ENCODE measurements at regions not wholly inside any gene's neighbourhood (a gene's known extent, or its start where the extent isn't known, plus 50 kb on each side); places are given as distances from the start of the nearest gene placed in this dataset.

DNA sequence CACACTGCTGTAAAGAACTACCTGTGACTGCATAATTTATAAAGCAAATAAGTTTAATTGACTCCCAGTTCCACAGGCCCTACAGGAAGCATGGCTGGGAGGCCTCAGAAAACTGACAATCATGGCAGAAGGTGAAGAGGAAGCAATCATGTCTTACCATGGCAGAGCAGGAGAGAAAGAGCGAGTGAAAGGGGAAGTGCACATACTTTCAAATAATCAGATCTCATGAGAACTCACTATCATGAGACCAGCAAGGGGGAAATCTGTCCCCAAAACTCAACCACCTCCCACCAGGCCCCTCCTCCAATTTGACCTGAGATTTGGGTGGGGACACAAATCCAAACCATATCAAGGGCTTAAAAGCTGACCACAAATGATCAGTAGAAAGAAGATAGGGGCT is 493.2 kb downstream of the PTPRC start:
- H3K9me3 ChIP-seq (ENCODE audit: control insufficient read depth, low read length) = no peaks in the 10 kb centered on the region
- Mint-ChIP-seq H3K4me3 (no peak overlapping the region), H3K27me3 (ENCODE audit: insufficient read depth) (no peaks in the 10 kb centered on the region)

DNA sequence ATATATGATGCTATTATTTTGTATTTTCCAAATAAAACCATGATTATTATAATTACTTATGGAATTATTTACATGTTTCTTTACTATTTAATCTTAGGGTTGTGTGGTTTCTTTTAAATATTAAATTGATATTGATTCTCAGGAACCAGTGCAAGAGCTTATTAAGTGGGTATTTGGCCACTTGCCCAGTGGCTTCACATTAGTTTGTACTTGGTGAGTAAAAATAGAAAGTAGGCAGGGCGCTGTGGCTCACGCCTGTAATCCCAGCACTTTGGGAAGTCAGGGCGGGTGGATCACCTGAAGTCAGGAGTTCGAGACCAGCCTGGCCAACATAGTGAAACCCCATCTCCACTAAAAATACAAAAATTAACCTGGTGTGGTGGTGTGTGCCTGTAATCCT is 497.1 kb downstream of the PTPRC start:
- H3K4me3 Mint-ChIP-seq = no peak overlapping the region
- 91% methylated on average over 2 of the region's 4 CpGs; no CpG with 5 or more reads in 1 of the 2 experiments for WGBS, 2 experiments (ENCODE audit: insufficient coverage in 1 of 2, insufficient read length in 1 of 2)
- no peaks in the 10 kb centered on the region for H3K9me3 Mint-ChIP-seq
- H3K4me1 Mint-ChIP-seq = no peaks in the 10 kb centered on the region
- Histone ChIP-seq H3K27me3 (ENCODE audit: control insufficient read depth, insufficient read depth, low read length, poor library complexity, severe bottlenecking) (no peaks in the 10 kb centered on the region), H3K9ac (ENCODE audit: extremely low read depth, low read length, poor library complexity, severe bottlenecking) (no peak overlapping the region), H3K27ac (ENCODE audit: low read depth, low read length) (no peak overlapping the region), H3K9me3 (ENCODE audit: control insufficient read depth, low read length) (no peaks in the 10 kb centered on the region), H3K4me3 (ENCODE audit: low read length) (no peak overlapping the region), H3K36me3 (ENCODE audit: control insufficient read depth, insufficient read depth, low read length) (no peaks in the 10 kb centered on the region), H3K4me1 (ENCODE audit: control insufficient read depth, insufficient read depth, low read length) (no peaks in the 10 kb centered on the region)
- H3K27me3 Mint-ChIP-seq (ENCODE audit: insufficient read depth) = no peaks in the 10 kb centered on the region
- DNase-seq = no peak
- no peak overlapping the region for H3K27ac Mint-ChIP-seq
- TF ChIP-seq CTCF (conservative IDR thresholded peaks at IDR 0.05) = no peak
- no peaks in the 10 kb centered on the region for H3K36me3 Mint-ChIP-seq (ENCODE audit: low read depth)

More for the DNA sequence above, 493.2 kb downstream of the PTPRC start:
- H3K9ac ChIP-seq (ENCODE audit: extremely low read depth, low read length, poor library complexity, severe bottlenecking) = no peak overlapping the region
- H3K27me3 ChIP-seq (ENCODE audit: control insufficient read depth, insufficient read depth, low read length, poor library complexity, severe bottlenecking) = no peaks in the 10 kb centered on the region
- no peak overlapping the region for H3K27ac Mint-ChIP-seq
- 100% methylated on average over 1 of the region's 1 CpG; no CpG with 5 or more reads in 1 of the 2 experiments for WGBS, 2 experiments (ENCODE audit: insufficient coverage in 1 of 2, insufficient read length in 1 of 2)
- no peak for DNase-seq
- no peaks in the 10 kb centered on the region for H3K36me3 ChIP-seq (ENCODE audit: control insufficient read depth, insufficient read depth, low read length)
- no peak overlapping the region for H3K27ac ChIP-seq (ENCODE audit: low read depth, low read length)
- no peak overlapping the region for H3K4me3 ChIP-seq (ENCODE audit: low read length)
- no peaks in the 10 kb centered on the region for H3K9me3 Mint-ChIP-seq
- TF ChIP-seq CTCF (conservative IDR thresholded peaks at IDR 0.05) = no peak
- peaks cover 1% of the 10 kb centered on the region for H3K4me1 Mint-ChIP-seq
- no peaks in the 10 kb centered on the region for H3K4me1 ChIP-seq (ENCODE audit: control insufficient read depth, insufficient read depth, low read length)
- no peaks in the 10 kb centered on the region for H3K36me3 Mint-ChIP-seq (ENCODE audit: low read depth)

DNA sequence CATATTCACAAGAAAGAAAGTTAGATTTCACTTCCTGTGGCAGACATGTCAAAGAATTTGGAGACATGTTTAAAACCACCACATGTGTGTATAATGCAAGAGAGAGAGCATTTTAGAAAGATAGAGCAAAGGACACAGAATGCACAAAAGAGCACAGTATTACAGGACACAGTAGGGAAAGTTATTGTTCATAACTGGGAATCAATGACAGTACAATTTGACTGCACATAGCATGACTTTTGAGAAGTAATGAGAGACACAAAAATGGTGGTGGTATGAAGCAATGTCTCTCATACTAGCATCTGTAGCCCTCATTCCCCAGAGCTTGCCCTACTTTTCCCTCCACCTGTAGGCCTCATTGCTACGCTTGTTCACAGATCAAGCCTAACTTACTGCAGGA is 499.2 kb downstream of the PTPRC start:
- no peaks in the 10 kb centered on the region for H3K9me3 Mint-ChIP-seq
- no peaks in the 10 kb centered on the region for H3K27me3 Mint-ChIP-seq (ENCODE audit: insufficient read depth)
- no peaks in the 10 kb centered on the region for H3K36me3 Mint-ChIP-seq (ENCODE audit: low read depth)

More for the DNA sequence above, 499.2 kb downstream of the PTPRC start:
- no peak overlapping the region for H3K9ac ChIP-seq (ENCODE audit: extremely low read depth, low read length, poor library complexity, severe bottlenecking)
- H3K27me3 ChIP-seq (ENCODE audit: control insufficient read depth, insufficient read depth, low read length, poor library complexity, severe bottlenecking) = no peaks in the 10 kb centered on the region
- no peak overlapping the region for H3K27ac ChIP-seq (ENCODE audit: low read depth, low read length)
- no peaks in the 10 kb centered on the region for H3K9me3 ChIP-seq (ENCODE audit: control insufficient read depth, low read length)
- no peaks in the 10 kb centered on the region for H3K4me1 ChIP-seq (ENCODE audit: control insufficient read depth, insufficient read depth, low read length)
- Mint-ChIP-seq H3K27ac (no peak overlapping the region), H3K4me1 (no peaks in the 10 kb centered on the region), H3K4me3 (no peak overlapping the region)
- no peak for TF ChIP-seq CTCF (conservative IDR thresholded peaks at IDR 0.05)
- no peaks in the 10 kb centered on the region for H3K36me3 ChIP-seq (ENCODE audit: control insufficient read depth, insufficient read depth, low read length)
- H3K4me3 ChIP-seq (ENCODE audit: low read length) = no peak overlapping the region
- 100% methylated on average over 1 of the region's 1 CpG; no CpG with 5 or more reads in 1 of the 2 experiments for WGBS, 2 experiments (ENCODE audit: insufficient coverage in 1 of 2, insufficient read length in 1 of 2)
- no peak for DNase-seq

Measured in endodermal cell (in vitro differentiated cells).